H1 (cell line): ENCODE measurements at regions not wholly inside any gene's neighbourhood (a gene's known extent, or its start where the extent isn't known, plus 50 kb on each side); places are given as distances from the start of the nearest gene placed in this dataset.

ENCODE experiments used
- CTCF ChIA-PET: fragments of 300-600 bp; sonication (Branson Sonifier 250); formaldehyde crosslinking; loops from one replicate; lab custom pipeline; 2021; ENCODE audit not compliant: partially characterized antibody; lab: Charles Lee
- POLR2A ChIA-PET: fragments of 300-600 bp; sonication (Branson Sonifier 250); formaldehyde crosslinking; loops from one replicate; lab custom pipeline; 2021; ENCODE audit warnings: inconsistent platforms; ENCODE audit not compliant: partially characterized antibody; lab: Charles Lee
- DNase-seq, 2 experiments: peaks; one replicate each; pipeline versions ENCODE4 v3.0.0 to v3.0.0-alpha.2; 2010 to 2022; ENCODE audit warnings: low spot score in 2 of 2, low read depth in 1 of 2, mixed read lengths in 1 of 2
- FAIRE-seq: peaks from 2 replicates; lab custom pipeline; 2011; peaks lifted over from hg19 to GRCh38; lab: Jason Lieb, UNC
- H2AFZ ChIP-seq: 2 replicates; pipeline ENCODE4 v1.8.1; 2012; ENCODE audit warnings: low read length, inconsistent platforms
- H2AK5ac ChIP-seq: 2 replicates; pipeline ENCODE4 v1.6.1; 2013; ENCODE audit warnings: low read depth, low read length
- H2BK120ac ChIP-seq: replicated peaks from 2 replicates; pipeline ENCODE3; 2013; ENCODE audit warnings: low read depth, low read length, inconsistent platforms
- H2BK12ac ChIP-seq: 2 replicates; pipeline ENCODE4 v1.6.1; 2013; ENCODE audit warnings: low read depth, low read length
- H2BK15ac ChIP-seq: 2 replicates; pipeline ENCODE4 v1.6.1; 2013; ENCODE audit warnings: low read length
- H2BK20ac ChIP-seq: 2 replicates; pipeline ENCODE4 v1.6.1; 2013; ENCODE audit warnings: low read length
- H2BK5ac ChIP-seq: 2 replicates; pipeline ENCODE4 v1.6.1; 2013; ENCODE audit warnings: low read depth, low read length
- H3K14ac ChIP-seq: 2 replicates; pipeline ENCODE4 v1.6.1; 2013; ENCODE audit warnings: inconsistent platforms; ENCODE audit not compliant: insufficient read length
- H3K18ac ChIP-seq: 2 replicates; pipeline ENCODE4 v1.6.1; 2013; ENCODE audit warnings: low read length; ENCODE audit errors: extremely low read depth
- H3K23ac ChIP-seq: 2 replicates; pipeline ENCODE4 v1.6.1; 2013; ENCODE audit warnings: inconsistent platforms; ENCODE audit not compliant: insufficient read length
- H3K23me2 ChIP-seq: 2 replicates; pipeline ENCODE4 v1.6.1; 2013; ENCODE audit warnings: low read depth, low read length
- H3K27ac ChIP-seq: 2 replicates; pipeline ENCODE4 v1.6.1; 2011; ENCODE audit warnings: low read depth, low read length, inconsistent platforms
- H3K27me3 ChIP-seq, 4 experiments: replicated peaks in 1 of 4; 1 replicate in 1 of 4; 2 replicates in 3 of 4; pipeline versions ENCODE4 v1.6.1 to v1.8.1; 2011 to 2013; ENCODE audit warnings: low read length in 3 of 4, mild to moderate bottlenecking in 3 of 4, inconsistent platforms in 2 of 4, mixed read lengths in 2 of 4, moderate library complexity in 1 of 4; ENCODE audit not compliant: control insufficient read depth in 3 of 4, insufficient read depth in 3 of 4; ENCODE audit errors: extremely low read depth in 1 of 4
- H3K36me3 ChIP-seq, 4 experiments: 2 replicates each; pipeline versions ENCODE4 v1.6.1 to v1.8.1; 2011 to 2013; ENCODE audit warnings: mild to moderate bottlenecking in 4 of 4, low read length in 3 of 4, moderate library complexity in 2 of 4, control low read depth in 1 of 4, inconsistent platforms in 1 of 4; ENCODE audit not compliant: insufficient read depth in 4 of 4, control insufficient read depth in 2 of 4
- H3K4ac ChIP-seq: replicated peaks from 2 replicates; pipeline ENCODE3; 2013; ENCODE audit warnings: low read length, low read depth, mixed read lengths, inconsistent platforms; ENCODE audit not compliant: insufficient read length
- H3K4me1 ChIP-seq, 4 experiments: replicated peaks in 1 of 4; 1 replicate in 1 of 4; 2 replicates in 3 of 4; pipeline versions ENCODE4 v1.6.1 to v1.8.1; 2011 to 2013; ENCODE audit warnings: low read length in 3 of 4, inconsistent platforms in 2 of 4, mixed read lengths in 1 of 4; ENCODE audit not compliant: insufficient read depth in 4 of 4, control insufficient read depth in 3 of 4
- H3K4me2 ChIP-seq, 2 experiments: 2 replicates each; pipeline versions ENCODE4 v1.6.1 to v1.8.1; 2011 to 2013; ENCODE audit warnings: low read depth in 2 of 2, low read length in 2 of 2, control low read depth in 1 of 2, inconsistent platforms in 1 of 2, mild to moderate bottlenecking in 1 of 2; ENCODE audit not compliant: insufficient read depth in 1 of 2
- H3K4me3 ChIP-seq, 4 experiments: fragments of 200-600, 300-600 bp in 1 of 4; sonication (generic), shearing (Covaris generic), sonication (Bioruptor Twin) in 1 of 4; 2 replicates each; pipeline versions ENCODE4 v1.5.1 to v1.8.1; 2011 to 2016; ENCODE audit warnings: low read length in 4 of 4, low read depth in 3 of 4, control low read depth in 2 of 4, inconsistent platforms in 2 of 4, mild to moderate bottlenecking in 2 of 4, mixed read lengths in 1 of 4, moderate library complexity in 1 of 4; ENCODE audit not compliant: insufficient read depth in 2 of 4; ENCODE audit errors: extremely low read depth in 1 of 4
- H3K56ac ChIP-seq: replicated peaks from 2 replicates; pipeline ENCODE3; 2013; ENCODE audit warnings: low read depth, mild to moderate bottlenecking, mixed read lengths, low read length, inconsistent platforms; ENCODE audit not compliant: insufficient read length
- H3K79me1 ChIP-seq: 2 replicates; pipeline ENCODE4 v1.6.1; 2013; ENCODE audit warnings: low read depth, low read length, control low read depth
- H3K79me2 ChIP-seq, 2 experiments: 2 replicates each; pipeline versions ENCODE4 v1.6.1 to v1.8.1; 2012 to 2013; ENCODE audit warnings: low read length in 2 of 2, mild to moderate bottlenecking in 2 of 2, inconsistent platforms in 1 of 2; ENCODE audit not compliant: insufficient read depth in 2 of 2, control insufficient read depth in 1 of 2
- H3K9ac ChIP-seq, 4 experiments: replicated peaks in 1 of 4; 1 replicate in 1 of 4; 2 replicates in 3 of 4; pipeline versions ENCODE4 v1.6.1 to v1.8.1; 2011 to 2013; ENCODE audit warnings: low read depth in 3 of 4, low read length in 3 of 4, control low read depth in 2 of 4, mild to moderate bottlenecking in 2 of 4, moderate library complexity in 2 of 4, inconsistent platforms in 1 of 4; ENCODE audit errors: extremely low read depth in 1 of 4
- H3K9me3 ChIP-seq, 2 experiments: 2 replicates each; pipeline versions ENCODE4 v1.6.1 to v1.8.1; 2012 to 2013; ENCODE audit warnings: mild to moderate bottlenecking in 2 of 2, moderate library complexity in 2 of 2, control low read depth in 1 of 2, inconsistent platforms in 1 of 2, low read depth in 1 of 2, low read length in 1 of 2, mixed read lengths in 1 of 2; ENCODE audit not compliant: insufficient read depth in 2 of 2
- H4K20me1 ChIP-seq, 2 experiments: replicated peaks in 1 of 2; 2 replicates each; pipeline versions ENCODE3 to v1.8.1; 2011 to 2013; ENCODE audit warnings: inconsistent platforms in 2 of 2, low read length in 2 of 2, mild to moderate bottlenecking in 1 of 2; ENCODE audit not compliant: insufficient read depth in 2 of 2, control insufficient read depth in 1 of 2
- H4K5ac ChIP-seq: 2 replicates; pipeline ENCODE4 v1.6.1; 2013; ENCODE audit warnings: low read length, low read depth, mixed read lengths, inconsistent platforms; ENCODE audit not compliant: insufficient read length
- H4K8ac ChIP-seq: 2 replicates; pipeline ENCODE4 v1.8.0; 2013; ENCODE audit warnings: mild to moderate bottlenecking, moderate library complexity, low read length, inconsistent platforms; ENCODE audit not compliant: insufficient read depth; ENCODE audit errors: extremely low read depth
- H4K91ac ChIP-seq: replicated peaks from 2 replicates; pipeline ENCODE3; 2013; ENCODE audit warnings: low read length, mixed read lengths, inconsistent platforms; ENCODE audit not compliant: insufficient read length
- BCL11A ChIP-seq, 2 experiments: IDR thresholded peaks; one replicate each; pipeline ENCODE4 v1.6.1; 2011; ENCODE audit warnings: low read depth in 2 of 2, low read length in 2 of 2, mild to moderate bottlenecking in 2 of 2
- CHD1 ChIP-seq: IDR thresholded peaks from 2 replicates; pipeline ENCODE4 v1.6.1; 2012; ENCODE audit warnings: low read depth, low read length, improper control_type of control experiment
- FOSL1 ChIP-seq: IDR thresholded peaks from 2 replicates; pipeline ENCODE4 v1.6.1; 2011; ENCODE audit warnings: mild to moderate bottlenecking, low read depth, low read length, moderate library complexity; ENCODE audit not compliant: insufficient read depth
- NRF1 ChIP-seq: IDR thresholded peaks from 2 replicates; pipeline ENCODE4 v1.6.1; 2011; ENCODE audit warnings: mild to moderate bottlenecking, low read depth, low read length, improper control_type of control experiment
- POLR2AphosphoS5 ChIP-seq: IDR thresholded peaks from 2 replicates; pipeline ENCODE4 v1.6.1; 2011; ENCODE audit warnings: low read depth, low read length
- RAD21 ChIP-seq, 2 experiments: IDR thresholded peaks in 1 of 2; conservative IDR thresholded peaks in 1 of 2; 2 replicates each; pipeline ENCODE4 v1.6.1; 2011; ENCODE audit warnings: low read depth in 2 of 2, low read length in 2 of 2, improper control_type of control experiment in 1 of 2, inconsistent platforms in 1 of 2, mild to moderate bottlenecking in 1 of 2, moderate library complexity in 1 of 2
- RFX5 ChIP-seq: IDR thresholded peaks from 2 replicates; pipeline ENCODE4 v1.6.1; 2011; ENCODE audit warnings: low read depth, low read length, improper control_type of control experiment, borderline replicate concordance
- SAP30 ChIP-seq: fragments of 300-600 bp; sonication (generic); IDR thresholded peaks from 2 replicates; pipeline ENCODE4 v1.7.1; 2012; ENCODE audit warnings: low read length, moderate library complexity, mild to moderate bottlenecking, inconsistent platforms; ENCODE audit not compliant: insufficient read depth, insufficient replicate concordance
- SIN3A ChIP-seq, 2 experiments: IDR thresholded peaks in 1 of 2; conservative IDR thresholded peaks in 1 of 2; 2 replicates each; pipeline ENCODE4 v1.6.1; 2011 to 2012; ENCODE audit warnings: low read length in 2 of 2, improper control_type of control experiment in 1 of 2, low read depth in 1 of 2, mild to moderate bottlenecking in 1 of 2
- SIRT6 ChIP-seq: IDR thresholded peaks from one replicate; pipeline ENCODE4 v1.7.1; 2012; ENCODE audit warnings: low read length, inconsistent platforms
- SP1 ChIP-seq: IDR thresholded peaks from 2 replicates; pipeline ENCODE4 v1.6.1; 2011; ENCODE audit warnings: low read depth, low read length
- TAF7 ChIP-seq: optimal IDR thresholded peaks from 2 replicates; pipeline ENCODE3; 2011; ENCODE audit warnings: low read depth, mild to moderate bottlenecking, inconsistent platforms, low read length, moderate library complexity, borderline replicate concordance
- YY1 ChIP-seq: IDR thresholded peaks from 2 replicates; pipeline ENCODE4 v1.6.1; 2011; ENCODE audit warnings: low read depth, mild to moderate bottlenecking, low read length
- WGBS, 2 experiments: shearing (Covaris generic) in 1 of 2; methylation state at CpG; one replicate each; pipeline versions ENCODE4 v1.1.6 to v1.1.7; 2013 to 2015; ENCODE audit warnings: low lambda C conversion rate in 2 of 2, mixed read lengths in 2 of 2, inconsistent platforms in 1 of 2, low coverage in 1 of 2, missing lambda C conversion rate in 1 of 2; ENCODE audit not compliant: insufficient replicate concordance in 2 of 2, insufficient coverage in 1 of 2, insufficient read length in 1 of 2; ENCODE audit errors: extremely low coverage in 1 of 2, missing lambda C conversion rate in 1 of 2; 5-methylcytosine and 5-hydroxymethylcytosine counted together

- Histone ChIP-seq H3K9me3 (no peaks in the 10 kb centered on the region), H3K4me3 (no peak overlapping the region), H3K4me2 (no peak overlapping the region), H3K36me3 (no peaks in the 10 kb centered on the region), H2BK5ac (no peak overlapping the region), H2BK12ac (no peak overlapping the region), H3K23me2 (no peaks in the 10 kb centered on the region), H2BK120ac (no peak overlapping the region), H3K79me1 (no peaks in the 10 kb centered on the region), H2AFZ (no peak overlapping the region), H3K9ac (no peak overlapping the region), H3K56ac (no peak overlapping the region), H2AK5ac (no peak overlapping the region), H2BK15ac (no peak overlapping the region), H4K20me1 (no peaks in the 10 kb centered on the region), H3K14ac (no peak overlapping the region), H3K27ac (no peak overlapping the region), H3K4ac (no peak overlapping the region), H4K5ac (no peak overlapping the region), H3K4me1 (no peaks in the 10 kb centered on the region), H2BK20ac (no peak overlapping the region), H3K79me2 (no peaks in the 10 kb centered on the region), H3K18ac (no peak overlapping the region), H4K91ac (no peak overlapping the region), H3K23ac (no peak overlapping the region), H4K8ac (no peak overlapping the region), H3K27me3 (no peaks in the 10 kb centered on the region)
- FAIRE-seq, result peak; percentile 70
- WGBS, 2 experiments, result 88% methylated on average over 2 of the region's 2 CpGs; no CpG with 5 or more reads in 1 of the 2 experiments
- POLR2A ChIA-PET, result interaction anchor here (0.9 kb wide), 1 partner anchor 72 kb away, joined by 3 read pairs; no protein-coding TSS in a partner anchor
- CTCF ChIA-PET, result interaction anchor here (0.6 to 1.1 kb wide), 3 partner anchors 17 to 741 kb away, joined by 3 to 4 read pairs (median 4); no protein-coding TSS in a partner anchor
- no peak for DNase-seq
- TF ChIP-seq FOSL1 (no peak), CHD1 (no peak), RAD21 (IDR thresholded peaks at IDR 0.05 in 1 of 2, conservative IDR thresholded peaks at IDR 0.05 in 1 of 2; ENCODE audit: low read depth in 2 of 2, low read length in 2 of 2) (no peak), SIN3A (conservative IDR thresholded peaks at IDR 0.05 in 1 of 2, IDR thresholded peaks at IDR 0.05 in 1 of 2; ENCODE audit: low read depth in 1 of 2, low read length in 2 of 2) (no peak), SP1 (no peak), SAP30 (no peak), YY1 (no peak), RFX5 (no peak), TAF7 (no peak), POLR2AphosphoS5 (no peak), SIRT6 (no peak), NRF1 (no peak), BCL11A (IDR thresholded peaks at IDR 0.05; ENCODE audit: low read depth in 2 of 2, low read length in 2 of 2) (no peak)
Measured at GRCh38 chr18:4581966-4582365, 126.9 kb upstream of the DLGAP1 start.
